Hematopoietic multipotent progenitor cell (in vitro differentiated cells): ENCODE measurements at regions not wholly inside any gene's neighbourhood (a gene's known extent, or its start where the extent isn't known, plus 50 kb on each side); places are given as distances from the start of the nearest gene placed in this dataset.

ENCODE experiments used
- DNase-seq, 3 donors: peaks; one replicate each; pipeline ENCODE4 v3.0.0-alpha.2; 2011 to 2015; ENCODE audit warnings: low read depth in 2 of 3, low spot score in 2 of 3

- DNase-seq: peak in 1 of 3 donors; percentile 4
These were observed 90.6 kb downstream of the TNFSF13B start for GRCh38 chr13:108360139-108360538.

GRCh38 chr13:108361769-108362168 lies 92.3 kb downstream of the TNFSF13B start:
- no peak for DNase-seq

GRCh38 chr13:108363666-108364065 lies 94.1 kb downstream of the TNFSF13B start:
- no peak for DNase-seq

GRCh38 chr13:108365255-108365654 lies 95.7 kb downstream of the TNFSF13B start:
- DNase-seq: no peak

GRCh38 chr13:108368250-108368905 lies 98.9 kb downstream of the TNFSF13B start:
- DNase-seq: peak in 1 of 3 donors; percentile 9

GRCh38 chr13:108369412-108369811 lies 99.9 kb downstream of the TNFSF13B start:
- DNase-seq: no peak

- DNase-seq: no peak
These were observed 105.5 kb downstream of the TNFSF13B start for GRCh38 chr13:108375034-108375433.

- no peak for DNase-seq
These were observed 106.3 kb downstream of the TNFSF13B start for GRCh38 chr13:108375772-108376171.

GRCh38 chr13:108376308-108376707 lies 106.8 kb downstream of the TNFSF13B start:
- DNase-seq: no peak

GRCh38 chr13:108377646-108378206 lies 108.2 kb downstream of the TNFSF13B start:
- DNase-seq: no peak

GRCh38 chr13:108383667-108384066 lies 114.1 kb downstream of the TNFSF13B start:
- DNase-seq: no peak

- no peak for DNase-seq
These were observed 117.6 kb downstream of the TNFSF13B start for GRCh38 chr13:108387156-108387555.

- DNase-seq: no peak
These were observed 133.3 kb downstream of the TNFSF13B start for GRCh38 chr13:108402850-108403249.

- DNase-seq: peak in 1 of 3 donors; percentile 11
These were observed 138.0 kb downstream of the TNFSF13B start for GRCh38 chr13:108407495-108407894.

- DNase-seq: peak in 1 of 3 donors; percentile 8
These were observed 139.2 kb downstream of the TNFSF13B start for GRCh38 chr13:108408672-108409071.

- peak in 1 of 3 donors; percentile 9 for DNase-seq
These were observed 140.2 kb downstream of the TNFSF13B start for GRCh38 chr13:108409730-108410129.

- no peak for DNase-seq
These were observed 150.2 kb downstream of the TNFSF13B start for GRCh38 chr13:108419768-108420167.

GRCh38 chr13:108425056-108425455 lies 155.5 kb downstream of the TNFSF13B start:
- DNase-seq: no peak

- no peak for DNase-seq
These were observed 157.4 kb downstream of the TNFSF13B start for GRCh38 chr13:108426893-108427292.

GRCh38 chr13:108427355-108427754 lies 157.8 kb downstream of the TNFSF13B start:
- DNase-seq: no peak

GRCh38 chr13:108428691-108429090 lies 159.2 kb downstream of the TNFSF13B start:
- no peak for DNase-seq

GRCh38 chr13:108433976-108434755 lies 164.6 kb downstream of the TNFSF13B start:
- no peak for DNase-seq
